ENCODE measurements at regions not wholly inside any gene's neighbourhood (a gene's known extent, or its start where the extent isn't known, plus 50 kb on each side); places are given as distances from the start of the nearest gene placed in this dataset.

DNA sequence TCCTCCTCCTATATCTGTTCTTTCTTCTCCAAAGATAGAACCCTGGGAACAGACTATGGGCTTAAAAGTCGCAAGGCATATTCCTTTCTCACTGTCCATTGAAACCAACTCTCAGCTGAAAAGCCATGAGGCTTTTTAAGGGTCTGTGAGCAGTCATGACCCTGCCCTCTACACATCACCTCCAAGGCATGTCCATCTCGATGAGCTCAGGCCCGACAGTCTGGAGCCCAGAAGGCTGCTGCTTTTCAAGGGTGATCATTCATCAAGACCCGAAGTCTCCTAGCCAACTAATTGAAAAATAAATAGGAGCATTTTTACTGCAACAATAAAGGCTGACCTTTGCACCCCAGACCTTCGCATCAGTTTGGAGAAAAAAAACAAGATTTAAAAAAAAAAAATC, 378.8 kb upstream of the NRSN1 start:
- intact Hi-C loops (cut with micrococcal nuclease), result no loop called here
- Histone ChIP-seq H3K79me2 (ENCODE audit: insufficient read depth, low read length) (no peaks in the 10 kb centered on the region), H3K4me3 (replicated peaks in 1 of 2; ENCODE audit: low read depth in 1 of 2, low read length in 2 of 2) (no peak overlapping the region), H3K9me2 (ENCODE audit: insufficient read depth) (no peaks in the 10 kb centered on the region), H3K9ac (ENCODE audit: low read length) (no peak overlapping the region), H4K20me1 (ENCODE audit: insufficient read depth) (no peaks in the 10 kb centered on the region), H3K4me2 (ENCODE audit: low read length) (no peak overlapping the region), H3K9me3 (ENCODE audit: control insufficient read depth in 1 of 2, insufficient read depth in 1 of 2, low read depth in 1 of 2, low read length in 2 of 2) (no peaks in the 10 kb centered on the region), H3K4me1 (ENCODE audit: control insufficient read depth in 1 of 2, insufficient read depth in 2 of 2, low read length in 2 of 2) (no peaks in the 10 kb centered on the region), H3K27ac (ENCODE audit: low read depth, low read length) (no peak overlapping the region), H3K36me3 (ENCODE audit: control insufficient read depth in 1 of 2, insufficient read depth in 2 of 2, low read length in 2 of 2) (no peaks in the 10 kb centered on the region), H2AFZ (ENCODE audit: low read depth, low read length, poor library complexity, severe bottlenecking) (no peak overlapping the region), H3K27me3 (ENCODE audit: insufficient read depth, low read length) (no peaks in the 10 kb centered on the region)
- ATAC-seq, result no peak
- DNase-seq (ENCODE audit: low read depth, low spot score), result no peak
- POLR2A ChIA-PET, result no interaction called here
- no peak for TF ChIP-seq TCF7L2 (IDR thresholded peaks at IDR 0.05; ENCODE audit: borderline replicate concordance, extremely low read depth, insufficient read depth, insufficient read length)
- CTCF ChIA-PET, result no interaction called here
- BruUV-seq (replicated peaks), result no TSS peak
- RAD21 ChIA-PET (ENCODE audit: low non-redundant PET in 1 of 2, low total read pairs in 2 of 2, uncharacterized antibody in 2 of 2, unreplicated experiment in 2 of 2), result no interaction called here

DNA sequence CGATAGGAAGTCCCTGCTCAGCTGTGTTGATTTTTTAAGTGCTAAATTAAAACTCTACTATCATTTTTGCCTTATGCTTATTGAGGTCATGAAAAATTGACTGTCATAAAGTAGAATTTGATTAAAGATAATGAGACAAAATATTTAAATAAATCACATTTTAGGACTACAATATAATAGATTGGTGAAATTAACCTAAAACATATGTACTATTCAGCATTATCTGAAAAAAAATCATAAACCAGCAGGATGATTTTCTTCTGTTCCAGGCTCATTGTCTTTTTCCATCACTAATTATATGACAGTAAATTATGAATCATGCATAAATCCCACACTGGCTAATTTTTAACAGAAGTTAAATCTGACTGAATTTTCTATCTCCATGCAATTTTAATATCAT, 373.6 kb upstream of the NRSN1 start:
- Histone ChIP-seq H3K4me1 (ENCODE audit: control insufficient read depth in 1 of 2, insufficient read depth in 2 of 2, low read length in 2 of 2) (no peaks in the 10 kb centered on the region), H3K9me2 (ENCODE audit: insufficient read depth) (no peaks in the 10 kb centered on the region), H3K79me2 (ENCODE audit: insufficient read depth, low read length) (no peaks in the 10 kb centered on the region), H3K9ac (ENCODE audit: low read length) (no peak overlapping the region), H3K4me3 (replicated peaks in 1 of 2; ENCODE audit: low read depth in 1 of 2, low read length in 2 of 2) (no peak overlapping the region), H3K27ac (ENCODE audit: low read depth, low read length) (no peak overlapping the region), H3K9me3 (ENCODE audit: control insufficient read depth in 1 of 2, insufficient read depth in 1 of 2, low read depth in 1 of 2, low read length in 2 of 2) (peaks cover 0 to 6% of the 10 kb centered on the region in 2 experiments; a peak in 2 of 4 replicates), H3K36me3 (ENCODE audit: control insufficient read depth in 1 of 2, insufficient read depth in 2 of 2, low read length in 2 of 2) (no peaks in the 10 kb centered on the region), H2AFZ (ENCODE audit: low read depth, low read length, poor library complexity, severe bottlenecking) (no peak overlapping the region), H3K4me2 (ENCODE audit: low read length) (no peak overlapping the region), H4K20me1 (ENCODE audit: insufficient read depth) (no peaks in the 10 kb centered on the region), H3K27me3 (ENCODE audit: insufficient read depth, low read length) (no peaks in the 10 kb centered on the region)
- CTCF ChIA-PET, result interaction anchor here (1.2 kb wide), 1 partner anchor 17 kb away, joined by 3 read pairs; no protein-coding TSS in a partner anchor
- RAD21 ChIA-PET (ENCODE audit: low non-redundant PET in 1 of 2, low total read pairs in 2 of 2, uncharacterized antibody in 2 of 2, unreplicated experiment in 2 of 2), result no interaction called here
- POLR2A ChIA-PET, result no interaction called here
- TF ChIP-seq ZNF274 (IDR thresholded peaks at IDR 0.05; ENCODE audit: low read depth, low read length), result no peak
- TF ChIP-seq ELF1 (IDR thresholded peaks at IDR 0.05; ENCODE audit: borderline replicate concordance, low read depth), result no peak
- no peak for TF ChIP-seq YY1 (IDR thresholded peaks at IDR 0.05; ENCODE audit: extremely low read depth, insufficient replicate concordance, low read depth, low read length)
- TF ChIP-seq TCF7L2 (IDR thresholded peaks at IDR 0.05; ENCODE audit: borderline replicate concordance, extremely low read depth, insufficient read depth, insufficient read length), result no peak
- no peak for TF ChIP-seq FOSL1 (IDR thresholded peaks at IDR 0.05; ENCODE audit: low read depth)
- no peak for DNase-seq (ENCODE audit: low read depth, low spot score)
- BruUV-seq (replicated peaks), result no TSS peak
- intact Hi-C loops (cut with micrococcal nuclease), result no loop called here
- no peak for ATAC-seq
